ENCODE measurements at regions not wholly inside any gene's neighbourhood (a gene's known extent, or its start where the extent isn't known, plus 50 kb on each side); places are given as distances from the start of the nearest gene placed in this dataset.

DNA sequence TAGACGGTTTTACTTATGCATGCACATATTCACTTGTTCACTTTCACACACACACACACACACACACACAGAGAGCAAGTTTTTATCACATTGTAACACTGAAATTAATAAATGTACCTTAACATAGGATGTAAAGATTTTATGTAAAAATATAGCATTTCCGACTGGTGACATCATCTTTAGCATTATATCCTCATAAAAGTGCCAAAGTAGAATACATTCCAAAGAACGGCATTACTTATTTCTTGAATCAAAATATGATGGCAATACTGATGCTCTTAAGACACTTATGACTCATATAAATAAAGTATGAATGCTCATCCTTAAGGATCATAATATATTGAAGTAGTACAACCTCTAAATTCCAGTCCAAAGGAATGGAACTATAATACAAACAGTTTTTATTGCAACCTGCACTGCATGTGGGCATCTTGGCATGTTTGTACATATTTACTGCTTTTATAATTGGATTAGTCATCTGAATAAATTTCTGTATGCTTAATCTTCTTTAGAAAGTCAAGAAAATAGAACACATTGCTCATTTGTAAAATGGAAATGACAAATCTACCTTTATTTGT lies 290.0 kb upstream of the SEMA3A start:
- no peak overlapping the region for H3K27ac Mint-ChIP-seq
- peaks cover 36% of the 10 kb centered on the region for H3K4me1 Mint-ChIP-seq (ENCODE audit: low read depth)
- peaks cover 3% of the 10 kb centered on the region; the same call in 1 of the 2 replicates for H3K27me3 Mint-ChIP-seq (ENCODE audit: insufficient read depth)
- no peak overlapping the region for H3K4me3 Mint-ChIP-seq
- H3K9me3 Mint-ChIP-seq, result no peaks in the 10 kb centered on the region
- TF ChIP-seq, protein P1, sequence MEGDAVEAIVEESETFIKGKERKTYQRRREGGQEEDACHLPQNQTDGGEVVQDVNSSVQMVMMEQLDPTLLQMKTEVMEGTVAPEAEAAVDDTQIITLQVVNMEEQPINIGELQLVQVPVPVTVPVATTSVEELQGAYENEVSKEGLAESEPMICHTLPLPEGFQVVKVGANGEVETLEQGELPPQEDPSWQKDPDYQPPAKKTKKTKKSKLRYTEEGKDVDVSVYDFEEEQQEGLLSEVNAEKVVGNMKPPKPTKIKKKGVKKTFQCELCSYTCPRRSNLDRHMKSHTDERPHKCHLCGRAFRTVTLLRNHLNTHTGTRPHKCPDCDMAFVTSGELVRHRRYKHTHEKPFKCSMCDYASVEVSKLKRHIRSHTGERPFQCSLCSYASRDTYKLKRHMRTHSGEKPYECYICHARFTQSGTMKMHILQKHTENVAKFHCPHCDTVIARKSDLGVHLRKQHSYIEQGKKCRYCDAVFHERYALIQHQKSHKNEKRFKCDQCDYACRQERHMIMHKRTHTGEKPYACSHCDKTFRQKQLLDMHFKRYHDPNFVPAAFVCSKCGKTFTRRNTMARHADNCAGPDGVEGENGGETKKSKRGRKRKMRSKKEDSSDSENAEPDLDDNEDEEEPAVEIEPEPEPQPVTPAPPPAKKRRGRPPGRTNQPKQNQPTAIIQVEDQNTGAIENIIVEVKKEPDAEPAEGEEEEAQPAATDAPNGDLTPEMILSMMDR (IDR thresholded peaks at IDR 0.05), result no peak
- peak; percentile 33 for DNase-seq
- peaks cover 18% of the 10 kb centered on the region for H3K36me3 Mint-ChIP-seq (ENCODE audit: low read depth)

DNA sequence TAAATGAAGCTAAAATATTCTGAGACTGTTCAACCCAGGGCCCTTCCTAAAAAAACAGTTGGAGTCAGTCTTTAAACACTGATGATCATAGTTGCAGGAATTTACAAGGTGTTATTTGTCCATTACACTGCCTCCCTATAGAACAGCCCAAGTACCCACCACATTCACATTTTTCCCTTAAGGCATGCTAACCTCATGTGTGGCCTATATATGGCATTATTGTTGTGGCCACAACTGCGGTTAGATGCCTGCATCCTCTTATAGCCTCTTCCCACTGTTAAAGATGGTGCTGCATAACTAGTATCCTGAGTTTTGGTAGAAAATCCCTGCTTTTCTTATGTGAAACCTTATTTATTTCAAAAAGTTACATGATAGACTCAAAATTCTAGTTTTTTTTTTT lies 287.9 kb upstream of the SEMA3A start:
- Mint-ChIP-seq H3K9me3 (no peaks in the 10 kb centered on the region), H3K36me3 (ENCODE audit: low read depth) (peaks cover 4% of the 10 kb centered on the region; the same call in 1 of the 2 replicates), H3K4me1 (ENCODE audit: low read depth) (peaks cover 27% of the 10 kb centered on the region), H3K4me3 (no peak overlapping the region), H3K27ac (no peak overlapping the region), H3K27me3 (ENCODE audit: insufficient read depth) (peaks cover 3% of the 10 kb centered on the region; the same call in 1 of the 2 replicates)
- TF ChIP-seq, protein P1 (IDR thresholded peaks at IDR 0.05), result no peak
- DNase-seq, result no peak

DNA sequence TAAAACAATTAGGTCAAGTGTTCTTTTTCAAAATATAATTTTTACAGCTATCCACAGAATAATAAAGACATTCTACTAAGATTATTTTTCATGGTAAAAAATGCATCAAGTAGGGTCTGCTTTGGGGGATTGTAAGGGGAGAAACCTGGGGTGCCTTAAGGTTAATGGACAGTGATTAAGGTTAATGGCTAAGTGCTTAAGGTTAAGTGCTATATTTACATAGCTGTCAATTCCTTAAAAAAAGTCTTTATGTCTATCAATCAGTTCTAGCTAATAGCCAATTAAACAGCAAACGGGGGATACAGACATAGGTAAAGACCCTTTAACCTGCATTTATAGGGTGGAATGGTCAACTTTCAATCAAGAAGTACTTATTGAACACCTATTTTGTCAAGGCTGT lies 284.5 kb upstream of the SEMA3A start:
- H3K27me3 Mint-ChIP-seq (ENCODE audit: insufficient read depth), result peaks cover 3% of the 10 kb centered on the region; the same call in 1 of the 2 replicates
- H3K36me3 Mint-ChIP-seq (ENCODE audit: low read depth), result no peaks in the 10 kb centered on the region
- TF ChIP-seq, protein P1 (IDR thresholded peaks at IDR 0.05), result no peak
- no peaks in the 10 kb centered on the region for H3K9me3 Mint-ChIP-seq
- peaks cover 11% of the 10 kb centered on the region for H3K4me1 Mint-ChIP-seq (ENCODE audit: low read depth)
- DNase-seq, result no peak
- H3K4me3 Mint-ChIP-seq, result no peak overlapping the region
- H3K27ac Mint-ChIP-seq, result no peak overlapping the region

DNA sequence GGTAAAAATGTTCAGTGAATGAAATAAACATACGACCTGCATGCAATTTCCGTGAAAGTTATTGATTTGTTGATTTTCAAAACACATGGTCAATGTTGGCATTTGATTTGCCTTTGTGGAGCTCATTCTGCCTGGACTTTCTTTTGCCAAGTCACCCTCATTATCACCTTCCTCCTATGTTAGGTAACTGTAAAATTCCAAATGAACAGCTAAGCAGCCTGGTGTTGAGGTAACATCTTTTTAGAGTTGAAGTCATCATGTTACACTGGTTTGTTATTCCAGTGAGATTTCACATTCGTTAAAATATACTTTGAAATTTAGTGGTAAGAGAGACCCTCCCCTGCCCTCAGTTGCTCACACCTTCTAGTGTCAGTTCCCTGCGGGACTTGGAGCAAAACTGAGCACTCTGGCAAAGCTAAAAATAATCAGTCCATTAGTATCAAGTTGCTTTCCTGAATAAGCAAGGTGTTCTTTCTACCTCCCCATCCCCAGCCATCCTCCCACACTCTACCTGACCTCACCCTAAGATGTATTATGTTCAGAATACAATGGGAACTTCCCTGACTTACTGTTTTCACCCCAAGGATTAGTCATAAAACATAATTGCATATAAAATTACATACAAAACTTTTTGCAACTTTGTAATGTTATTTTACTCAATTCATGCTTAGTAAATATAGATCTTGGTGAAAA lies 283.3 kb upstream of the SEMA3A start:
- Mint-ChIP-seq H3K4me3 (no peak overlapping the region), H3K36me3 (ENCODE audit: low read depth) (no peaks in the 10 kb centered on the region), H3K27me3 (ENCODE audit: insufficient read depth) (peaks cover 3% of the 10 kb centered on the region; the same call in 1 of the 2 replicates), H3K27ac (no peak overlapping the region), H3K9me3 (no peaks in the 10 kb centered on the region), H3K4me1 (ENCODE audit: low read depth) (peaks cover 11% of the 10 kb centered on the region)
- DNase-seq, result no peak
- TF ChIP-seq, protein P1 (IDR thresholded peaks at IDR 0.05), result no peak

DNA sequence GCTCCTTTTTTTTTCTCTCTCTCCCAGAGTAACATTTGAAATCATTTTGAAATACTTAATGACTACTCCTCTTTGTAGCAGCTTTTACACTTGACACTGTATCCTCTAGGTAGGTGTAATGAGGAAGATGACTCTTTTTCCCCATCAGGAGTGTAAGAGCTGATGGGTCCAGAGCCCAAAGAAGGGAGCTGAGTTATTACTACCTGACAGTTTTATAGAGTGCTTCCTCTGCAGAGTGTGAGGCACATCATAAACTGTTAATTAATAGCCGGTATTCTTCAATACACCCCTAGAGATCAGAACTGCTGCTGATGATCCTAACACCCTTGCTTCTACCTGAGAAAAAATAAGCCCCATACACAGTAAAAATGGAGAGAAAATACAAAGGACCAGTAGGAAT lies 279.8 kb upstream of the SEMA3A start:
- no peak for DNase-seq
- H3K27me3 Mint-ChIP-seq (ENCODE audit: insufficient read depth), result no peaks in the 10 kb centered on the region
- TF ChIP-seq, protein P1 (IDR thresholded peaks at IDR 0.05), result no peak

More for the DNA sequence above, 279.8 kb upstream of the SEMA3A start:
- H3K36me3 Mint-ChIP-seq (ENCODE audit: low read depth), result no peaks in the 10 kb centered on the region
- no peak overlapping the region for H3K4me3 Mint-ChIP-seq
- peaks cover 6% of the 10 kb centered on the region for H3K4me1 Mint-ChIP-seq (ENCODE audit: low read depth)
- no peak overlapping the region for H3K27ac Mint-ChIP-seq
- H3K9me3 Mint-ChIP-seq, result no peaks in the 10 kb centered on the region

All from HFFc6 (cell line).